ENCODE measurements at regions not wholly inside any gene's neighbourhood (a gene's known extent, or its start where the extent isn't known, plus 50 kb on each side); places are given as distances from the start of the nearest gene placed in this dataset.
"Not testable (repeated sequence)": the region's sequence is repeated elsewhere in the genome, so short reads cannot be mapped to it uniquely, and the experiment has no call there.

GRCh38 chr12:66733321-66733720, 54.4 kb upstream of the GRIP1 start:
- DNase-seq: no peak

- DNase-seq: no peak
Measured at GRCh38 chr12:66733839-66734238, 55.0 kb upstream of the GRIP1 start.

- no peak for DNase-seq
Measured at GRCh38 chr12:66735275-66735674, 56.4 kb upstream of the GRIP1 start.

- no peak for DNase-seq
Measured at GRCh38 chr12:66736931-66737330, 58.1 kb upstream of the GRIP1 start.

GRCh38 chr12:66739266-66739665, 60.4 kb upstream of the GRIP1 start:
- DNase-seq: no peak

- DNase-seq: no peak
Measured at GRCh38 chr12:66739940-66740651, 61.2 kb upstream of the GRIP1 start.

GRCh38 chr12:66740732-66741131, 61.9 kb upstream of the GRIP1 start:
- no peak for DNase-seq

- DNase-seq: no peak
Measured at GRCh38 chr12:66741919-66742318, 63.0 kb upstream of the GRIP1 start.

- DNase-seq: no peak
Measured at GRCh38 chr12:66742508-66743367, 63.9 kb upstream of the GRIP1 start.

GRCh38 chr12:66744461-66744860, 65.6 kb upstream of the GRIP1 start:
- DNase-seq: no peak

GRCh38 chr12:66744956-66745383, 66.1 kb upstream of the GRIP1 start:
- no peak for DNase-seq

GRCh38 chr12:66746489-66747201, 67.8 kb upstream of the GRIP1 start:
- no peak for DNase-seq

GRCh38 chr12:66751432-66752113, 72.7 kb upstream of the GRIP1 start:
- no peak for DNase-seq

GRCh38 chr12:66753810-66754209, 74.9 kb upstream of the GRIP1 start:
- no peak for DNase-seq

GRCh38 chr12:66755727-66756395, 77.0 kb upstream of the GRIP1 start:
- DNase-seq: no peak

- no peak for DNase-seq
Measured at GRCh38 chr12:66756631-66757030, 77.8 kb upstream of the GRIP1 start.

GRCh38 chr12:66760122-66760521, 81.2 kb upstream of the GRIP1 start:
- DNase-seq: not testable (repeated sequence)

- DNase-seq: no peak
Measured at GRCh38 chr12:66763467-66763866, 84.6 kb upstream of the GRIP1 start.

- no peak for DNase-seq
Measured at GRCh38 chr12:66765204-66765603, 86.3 kb upstream of the GRIP1 start.

- no peak for DNase-seq
Measured at GRCh38 chr12:66767536-66767935, 88.7 kb upstream of the GRIP1 start.

- no peak for DNase-seq
Measured at GRCh38 chr12:66768293-66768692, 89.4 kb upstream of the GRIP1 start.

- DNase-seq: no peak
Measured at GRCh38 chr12:66774929-66775328, 96.1 kb upstream of the GRIP1 start.

Data from 8988T (cell line).